CD4-positive, alpha-beta T cell treated with Interleukin-17A for 1 hour (primary cell): ENCODE measurements at regions not wholly inside any gene's neighbourhood (a gene's known extent, or its start where the extent isn't known, plus 50 kb on each side); places are given as distances from the start of the nearest gene placed in this dataset.
"Not testable (repeated sequence)": the region's sequence is repeated elsewhere in the genome, so short reads cannot be mapped to it uniquely, and the experiment has no call there.

ENCODE experiments used
- DNase-seq: peaks from one replicate; pipeline ENCODE4 v3.0.0-alpha.2; 2020

- DNase-seq = no peak
These were observed 1501.6 kb upstream of the SLC39A10 start for GRCh38 chr2:194155431-194155830.

- no peak for DNase-seq
These were observed 1505.8 kb upstream of the SLC39A10 start for GRCh38 chr2:194151231-194151630.

GRCh38 chr2:194135463-194135862, 1521.6 kb upstream of the SLC39A10 start:
- DNase-seq = no peak

DNA sequence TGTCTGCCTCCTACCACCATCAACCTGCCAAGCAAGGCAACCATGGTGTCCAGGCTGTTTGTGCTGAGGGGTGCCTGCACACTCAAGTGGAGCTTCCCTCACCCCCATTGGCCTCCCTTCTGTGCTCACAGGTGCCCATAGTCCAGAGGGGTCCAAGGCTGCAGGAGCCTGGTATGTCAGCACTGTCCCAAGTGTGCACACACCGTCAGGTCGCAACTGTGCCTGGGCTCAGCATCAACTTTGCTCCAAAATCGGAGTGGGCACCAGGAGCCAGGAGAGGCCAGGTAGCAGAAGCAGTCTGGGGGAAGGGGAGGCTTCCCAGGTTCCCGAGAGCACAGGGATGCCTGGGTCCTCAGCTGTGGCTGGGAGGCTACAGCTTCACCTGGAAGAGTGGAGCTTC, 1528.2 kb upstream of the SLC39A10 start:
- DNase-seq = no peak

- no peak for DNase-seq
These were observed 1530.6 kb upstream of the SLC39A10 start for GRCh38 chr2:194126418-194126817.

- DNase-seq = no peak
These were observed 1540.2 kb upstream of the SLC39A10 start for GRCh38 chr2:194116861-194117260.

DNA sequence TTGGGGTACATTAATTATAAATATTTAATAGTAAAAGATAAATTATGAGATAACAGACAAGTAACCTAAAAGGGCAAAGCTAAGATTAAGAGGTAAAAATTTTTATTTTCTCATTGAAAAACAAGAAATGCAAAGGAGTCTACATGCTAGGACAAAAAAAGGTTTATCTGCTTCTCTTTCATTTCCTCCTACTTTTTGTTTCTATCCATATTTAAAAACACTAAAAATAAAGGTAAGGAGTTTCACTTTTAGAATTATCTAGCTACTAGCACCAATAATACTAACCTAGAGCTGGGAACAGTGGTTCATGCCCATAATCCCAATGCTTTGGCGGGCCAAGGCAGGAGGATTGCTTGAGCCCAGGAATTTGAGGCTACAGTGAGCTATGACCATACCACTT, 1551.7 kb upstream of the SLC39A10 start:
- DNase-seq = no peak

DNA sequence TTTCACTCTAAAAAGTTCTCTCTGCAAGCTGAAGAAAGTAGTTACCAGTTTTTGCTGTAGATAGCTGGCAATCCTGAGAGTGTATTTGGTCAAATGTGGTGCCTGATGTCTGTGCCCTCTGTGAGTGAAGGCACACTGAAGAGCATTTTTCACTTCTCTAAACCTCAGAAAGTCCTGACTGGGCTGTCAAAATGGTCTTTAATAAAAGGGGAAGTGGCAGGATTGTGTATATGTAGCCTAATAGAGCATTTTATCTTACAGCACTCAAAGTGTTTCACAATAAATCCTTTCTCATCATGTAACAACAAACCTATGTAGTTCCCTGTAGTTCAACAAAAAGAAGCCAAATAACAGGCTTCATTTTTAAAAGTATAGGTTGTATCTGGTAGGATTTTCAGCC, 1552.3 kb upstream of the SLC39A10 start:
- no peak for DNase-seq

DNA sequence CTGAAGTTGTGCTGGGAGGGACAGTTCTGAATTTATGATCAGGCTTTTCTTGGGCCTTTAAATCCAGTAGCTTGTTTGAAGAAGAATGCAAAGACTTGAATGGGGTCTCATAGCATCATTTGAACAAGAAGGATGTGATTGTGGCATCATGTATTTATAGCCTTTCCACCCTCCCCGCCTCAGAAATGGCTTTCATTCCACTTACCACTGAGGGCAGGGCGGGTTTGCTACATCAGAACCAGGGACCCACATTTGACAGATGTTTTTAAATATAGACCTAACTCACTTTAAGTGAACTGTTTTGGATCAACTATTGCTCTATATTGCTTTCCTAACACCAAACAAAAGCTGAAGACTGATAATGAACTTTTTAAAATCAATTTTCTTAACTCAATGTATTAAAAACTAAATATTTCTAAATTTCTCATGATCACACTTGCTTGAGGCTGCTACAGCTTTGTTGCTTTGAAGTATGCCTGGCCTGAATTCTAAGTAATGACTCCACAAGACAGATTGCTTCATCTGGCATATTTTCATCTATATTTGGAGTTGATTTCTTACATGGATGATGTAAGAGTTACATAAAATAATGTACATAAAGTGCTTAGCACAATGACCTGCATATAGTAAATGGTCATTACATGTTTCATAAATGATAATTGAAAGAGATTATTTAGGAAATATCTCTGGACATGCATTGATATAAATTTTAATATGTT, 1552.9 kb upstream of the SLC39A10 start:
- DNase-seq = no peak

- DNase-seq = no peak
These were observed 1554.5 kb upstream of the SLC39A10 start for GRCh38 chr2:194102546-194102945.

DNA sequence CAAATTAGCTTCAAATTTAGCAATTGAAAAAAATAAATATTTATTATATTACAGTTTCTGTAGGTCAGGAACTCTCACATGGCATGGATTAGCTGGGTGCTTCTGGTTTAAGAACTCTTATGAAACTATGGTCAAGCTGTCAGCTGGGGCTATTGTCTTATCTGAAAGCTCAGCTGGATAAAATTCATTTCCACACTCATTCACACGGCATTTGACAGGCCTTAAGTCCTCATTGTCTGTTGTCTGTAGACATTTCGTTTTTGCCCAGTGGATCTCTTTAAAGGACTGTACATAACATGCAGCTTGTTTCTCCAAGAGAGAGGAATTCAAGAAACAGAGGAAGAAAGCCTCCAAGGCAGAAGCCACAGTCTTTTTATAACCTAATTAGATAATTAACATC, 1556.8 kb upstream of the SLC39A10 start:
- DNase-seq = no peak

GRCh38 chr2:194096402-194096801, 1560.6 kb upstream of the SLC39A10 start:
- no peak for DNase-seq

- DNase-seq = no peak
These were observed 1561.7 kb upstream of the SLC39A10 start for GRCh38 chr2:194095359-194095758.

DNA sequence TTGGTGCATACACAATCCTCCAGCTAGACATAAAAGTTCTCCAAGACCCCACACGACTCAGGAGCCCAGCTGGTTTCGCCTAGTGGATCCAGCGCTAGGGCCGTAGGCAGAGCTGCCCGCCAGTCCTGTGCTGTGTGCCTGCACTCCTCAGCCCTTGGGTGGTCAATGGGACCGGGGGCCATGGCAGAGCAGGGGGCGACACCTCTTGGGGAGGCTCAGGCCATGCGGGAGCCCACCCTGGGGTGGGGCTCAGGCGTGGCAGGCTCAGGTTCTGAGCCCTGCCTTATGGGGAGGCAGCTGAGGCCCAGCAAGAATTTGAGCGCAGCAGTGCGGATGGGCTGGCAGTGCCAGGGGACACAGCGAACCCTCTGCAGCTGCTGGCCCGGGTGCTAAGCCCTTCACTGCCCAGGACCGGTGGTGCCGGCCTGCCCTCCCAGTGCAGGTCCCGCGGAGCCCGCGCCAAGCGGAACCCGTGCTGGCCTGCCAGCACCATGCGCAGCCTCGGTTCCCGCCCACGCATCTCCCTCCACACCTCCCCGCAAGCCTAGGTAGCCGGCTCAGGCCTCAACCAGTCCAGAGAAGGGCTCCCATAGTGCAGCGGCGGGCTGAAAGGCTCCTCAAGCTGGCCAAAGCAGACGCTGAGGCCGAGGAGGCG, 1566.6 kb upstream of the SLC39A10 start:
- DNase-seq = no peak

GRCh38 chr2:194087089-194087958, 1569.7 kb upstream of the SLC39A10 start:
- DNase-seq = no peak

DNA sequence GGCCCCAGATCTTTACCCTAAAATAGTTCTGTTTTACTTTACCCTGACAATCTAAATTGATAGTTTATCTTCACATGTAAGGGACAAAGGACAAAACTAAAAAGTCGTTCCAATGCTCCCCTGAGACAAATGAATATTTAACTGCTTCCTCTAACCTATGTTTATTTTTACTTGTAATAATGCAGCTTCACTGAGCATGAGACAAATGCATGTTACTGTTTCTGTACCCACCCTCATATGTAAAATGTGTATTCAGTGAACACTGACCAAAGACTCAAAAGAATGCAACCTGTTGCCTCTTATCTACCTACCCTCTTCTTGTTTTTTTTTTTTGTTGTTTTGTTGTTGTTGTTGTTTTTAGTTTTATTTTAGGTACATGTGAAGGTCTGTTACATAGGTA, 1570.9 kb upstream of the SLC39A10 start:
- DNase-seq = no peak

- no peak for DNase-seq
These were observed 1577.0 kb upstream of the SLC39A10 start for GRCh38 chr2:194079989-194080388.

DNA sequence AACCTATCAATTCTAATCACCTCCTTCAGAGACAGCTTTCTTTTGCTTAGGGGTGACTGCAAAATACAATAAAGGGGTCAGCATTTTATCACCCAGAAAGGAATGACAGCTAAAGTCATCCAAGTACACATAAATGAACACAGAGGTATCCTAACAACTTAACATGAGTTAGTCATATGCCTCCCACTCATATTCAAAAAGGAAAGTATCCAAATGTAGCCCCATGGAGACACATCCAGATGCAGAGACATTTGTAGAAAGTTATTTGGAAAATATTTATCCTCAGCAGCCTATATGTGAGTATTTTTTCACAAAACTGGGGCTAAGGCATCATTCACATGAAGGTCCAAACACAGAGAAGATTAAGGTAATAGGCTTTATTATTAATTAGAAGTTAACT, 1579.7 kb upstream of the SLC39A10 start:
- no peak for DNase-seq

DNA sequence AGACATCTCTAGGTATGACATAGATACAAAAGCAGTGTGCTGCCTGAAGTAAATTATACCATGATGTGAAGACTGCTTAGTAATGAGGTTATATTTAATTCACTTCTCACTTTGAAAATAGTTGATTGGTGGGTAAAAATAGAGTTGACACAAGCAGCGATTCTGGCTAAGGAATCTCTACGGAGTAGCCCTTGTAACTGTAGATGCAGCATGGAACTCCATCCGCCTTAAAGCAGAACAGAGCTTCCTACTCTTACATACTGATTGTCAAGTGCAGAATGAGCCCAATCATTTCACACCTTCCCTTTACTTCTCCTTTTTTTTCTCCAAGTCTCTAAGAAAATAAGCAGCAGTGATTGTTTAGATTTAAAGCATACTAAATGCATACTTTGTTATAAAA, 1594.6 kb upstream of the SLC39A10 start:
- DNase-seq = no peak

- no peak for DNase-seq
These were observed 1596.8 kb upstream of the SLC39A10 start for GRCh38 chr2:194060269-194060668.

DNA sequence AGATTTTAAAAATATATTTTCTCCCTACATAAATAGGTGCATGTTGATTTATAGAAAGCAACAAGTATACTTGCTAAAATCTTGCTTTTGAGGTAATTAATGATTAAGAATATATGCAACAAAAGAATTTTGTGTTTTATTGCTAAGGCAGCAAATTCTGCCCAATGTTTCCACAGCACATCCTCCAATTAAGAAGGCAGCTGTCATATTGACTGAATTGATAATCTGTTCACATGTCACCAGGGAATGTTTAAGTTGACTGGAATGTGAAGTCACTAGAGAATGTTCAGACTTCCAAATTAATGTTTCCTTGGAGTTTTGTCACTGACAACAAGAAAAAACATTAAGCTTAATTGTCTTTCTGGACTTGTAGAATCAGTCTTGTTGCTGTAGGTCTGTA, 1602.7 kb upstream of the SLC39A10 start:
- no peak for DNase-seq

DNA sequence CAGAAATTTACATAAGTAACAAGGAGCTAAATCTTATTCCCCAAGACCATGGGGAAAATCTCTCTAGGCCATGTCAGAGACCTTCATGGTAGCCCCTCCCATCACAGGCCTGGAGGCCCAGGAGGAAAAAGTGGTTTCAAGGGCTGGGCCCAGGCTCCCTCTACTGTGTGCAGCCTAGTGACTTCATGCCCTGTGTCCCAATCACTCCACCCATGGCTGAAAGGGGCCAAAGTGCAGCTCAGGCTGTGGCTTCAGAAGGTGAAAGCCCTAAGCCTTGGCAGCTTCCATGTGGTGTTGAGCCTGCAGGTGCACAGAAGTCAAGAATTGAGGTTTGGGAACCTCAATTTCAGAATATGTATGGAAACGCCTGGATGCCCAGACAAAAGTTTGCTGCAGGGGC, 1612.7 kb upstream of the SLC39A10 start:
- DNase-seq = no peak

GRCh38 chr2:194021130-194021529, 1635.9 kb upstream of the SLC39A10 start:
- not testable (repeated sequence) for DNase-seq

- DNase-seq = no peak
These were observed 1636.9 kb upstream of the SLC39A10 start for GRCh38 chr2:194020155-194020554.
